ENCODE measurements at regions not wholly inside any gene's neighbourhood (a gene's known extent, or its start where the extent isn't known, plus 50 kb on each side); places are given as distances from the start of the nearest gene placed in this dataset.

DNA sequence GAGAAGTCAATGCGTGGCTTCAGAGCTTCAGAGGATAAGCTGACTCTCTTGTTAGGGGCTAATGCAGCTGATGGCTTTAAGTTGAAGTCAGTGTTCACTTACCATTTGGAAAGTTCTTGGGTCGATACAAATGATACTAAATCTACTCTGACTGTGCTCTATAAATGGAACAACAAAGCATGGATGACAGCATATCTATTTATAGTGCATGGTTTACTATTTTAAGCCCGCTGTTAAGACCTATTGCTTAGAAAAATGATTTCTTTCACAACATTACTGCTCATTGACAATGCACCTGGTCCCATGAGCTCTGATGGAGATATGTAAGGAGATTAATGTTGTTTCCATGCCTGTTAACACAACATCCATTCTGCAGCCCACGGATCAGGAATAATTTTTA lies 435.7 kb downstream of the MAT2B start:
- TF ChIP-seq, protein P1, sequence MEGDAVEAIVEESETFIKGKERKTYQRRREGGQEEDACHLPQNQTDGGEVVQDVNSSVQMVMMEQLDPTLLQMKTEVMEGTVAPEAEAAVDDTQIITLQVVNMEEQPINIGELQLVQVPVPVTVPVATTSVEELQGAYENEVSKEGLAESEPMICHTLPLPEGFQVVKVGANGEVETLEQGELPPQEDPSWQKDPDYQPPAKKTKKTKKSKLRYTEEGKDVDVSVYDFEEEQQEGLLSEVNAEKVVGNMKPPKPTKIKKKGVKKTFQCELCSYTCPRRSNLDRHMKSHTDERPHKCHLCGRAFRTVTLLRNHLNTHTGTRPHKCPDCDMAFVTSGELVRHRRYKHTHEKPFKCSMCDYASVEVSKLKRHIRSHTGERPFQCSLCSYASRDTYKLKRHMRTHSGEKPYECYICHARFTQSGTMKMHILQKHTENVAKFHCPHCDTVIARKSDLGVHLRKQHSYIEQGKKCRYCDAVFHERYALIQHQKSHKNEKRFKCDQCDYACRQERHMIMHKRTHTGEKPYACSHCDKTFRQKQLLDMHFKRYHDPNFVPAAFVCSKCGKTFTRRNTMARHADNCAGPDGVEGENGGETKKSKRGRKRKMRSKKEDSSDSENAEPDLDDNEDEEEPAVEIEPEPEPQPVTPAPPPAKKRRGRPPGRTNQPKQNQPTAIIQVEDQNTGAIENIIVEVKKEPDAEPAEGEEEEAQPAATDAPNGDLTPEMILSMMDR (IDR thresholded peaks at IDR 0.05) = no peak
- TF ChIP-seq POLR2A (IDR thresholded peaks at IDR 0.05) = no peak

All from transverse colon (tissue), 3 donors.